K562 (cell line): ENCODE measurements at regions not wholly inside any gene's neighbourhood (a gene's known extent, or its start where the extent isn't known, plus 50 kb on each side); places are given as distances from the start of the nearest gene placed in this dataset.

Experiments
- ATAC-seq: fragments of 200-7000 bp; cut with Tn5 transposase; 3 replicates; pipeline ENCODE4 v1.9.1; 2020; ENCODE audit warnings: moderate library complexity
- BruUV-seq: library from RNA; stranded (reverse); fragments of 400-500 nt; replicated peaks from 2 replicates; lab custom pipeline; 2021; lab: Mats Ljungman, UMichigan
- CTCF ChIA-PET: fragments of 300-600 bp; formaldehyde crosslinking; extraction: SDS; loops from one replicate; lab custom pipeline; 2021; ENCODE audit warnings: low intra/inter-chr PET ratio; lab: Yijun Ruan, JAX
- POLR2A ChIA-PET: fragments of 300-600, 350-650 bp; sonication (Branson Sonifier 250); formaldehyde crosslinking; extraction: SDS; loops from one replicate; lab custom pipeline; 2021; ENCODE audit warnings: antibody characterized with exemption, inconsistent platforms; lab: Yijun Ruan, JAX
- DNase-seq, 4 experiments: peaks; one replicate each; pipeline versions ENCODE4 v3.0.0 to v3.0.0-alpha.2; 2011 to 2018; ENCODE audit warnings: low spot score in 3 of 4, mixed read lengths in 3 of 4; ENCODE audit errors: extremely low read depth in 1 of 4
- FAIRE-seq: peaks from 2 replicates; lab custom pipeline; 2011; peaks lifted over from hg19 to GRCh38; lab: Jason Lieb, UNC
- H2AFZ ChIP-seq: 2 replicates; pipeline ENCODE4 v1.6.0; 2011; ENCODE audit warnings: low read depth, low read length, control low read depth, inconsistent platforms
- H3K27ac ChIP-seq: fragments of 200-600 bp; 3 replicates; pipeline ENCODE4 v1.8.0; 2011; ENCODE audit warnings: low read depth, mild to moderate bottlenecking, control low read depth, inconsistent platforms, low read length, moderate library complexity, mixed read lengths; ENCODE audit errors: extremely low read depth
- H3K27me3 ChIP-seq, 2 experiments: fragments of 300-600 bp in 1 of 2; 2 replicates in 1 of 2; 3 replicates in 1 of 2; pipeline versions ENCODE4 v1.6.0 to v1.8.0; 2011; ENCODE audit warnings: inconsistent platforms in 2 of 2, low read length in 2 of 2, mild to moderate bottlenecking in 1 of 2, mixed read lengths in 1 of 2, moderate library complexity in 1 of 2; ENCODE audit not compliant: control insufficient read depth in 2 of 2, insufficient read depth in 2 of 2
- H3K36me3 ChIP-seq: fragments of 300-600 bp; 3 replicates; pipeline ENCODE4 v1.8.0; 2011; ENCODE audit warnings: mild to moderate bottlenecking, low read length, inconsistent platforms; ENCODE audit not compliant: control insufficient read depth, insufficient read depth
- H3K4me1 ChIP-seq, 2 experiments: fragments of 200-600 bp in 1 of 2; replicated peaks in 1 of 2; 2 replicates in 1 of 2; 3 replicates in 1 of 2; pipeline versions ENCODE4 v1.5.1 to v1.8.0; 2011; ENCODE audit warnings: inconsistent platforms in 2 of 2, low read length in 2 of 2, mild to moderate bottlenecking in 1 of 2, mixed read lengths in 1 of 2, moderate library complexity in 1 of 2; ENCODE audit not compliant: control insufficient read depth in 2 of 2, insufficient read depth in 2 of 2
- H3K4me2 ChIP-seq: 2 replicates; pipeline ENCODE4 v1.6.1; 2011; ENCODE audit warnings: low read length, control low read depth, inconsistent platforms, mixed read lengths; ENCODE audit not compliant: insufficient read depth
- H3K4me3 ChIP-seq: fragments of 200-600 bp; sonication (generic), shearing (Covaris generic); 2 replicates; pipeline ENCODE4 v1.5.1; 2016; ENCODE audit warnings: control low read depth, inconsistent platforms
- H3K79me2 ChIP-seq: fragments of 200-600 bp; 3 replicates; pipeline ENCODE4 v1.8.0; 2011; ENCODE audit warnings: low read length, inconsistent platforms; ENCODE audit not compliant: control insufficient read depth, insufficient read depth
- H3K9ac ChIP-seq, 2 experiments: 2 replicates each; pipeline versions ENCODE4 v1.6.0 to v1.6.1; 2011; ENCODE audit warnings: low read depth in 2 of 2, low read length in 2 of 2, control low read depth in 1 of 2, inconsistent platforms in 1 of 2, mild to moderate bottlenecking in 1 of 2, mixed read lengths in 1 of 2; ENCODE audit not compliant: insufficient read depth in 1 of 2
- H3K9me1 ChIP-seq: one replicate; pipeline ENCODE4 v1.6.0; 2011; ENCODE audit warnings: inconsistent platforms, mild to moderate bottlenecking, low read length, moderate library complexity; ENCODE audit not compliant: control insufficient read depth, insufficient read depth
- H3K9me3 ChIP-seq: replicated peaks from 2 replicates; pipeline ENCODE4 v1.5.1; 2011; ENCODE audit warnings: low read depth, low read length, inconsistent platforms; ENCODE audit not compliant: control insufficient read depth, insufficient read depth
- H4K20me1 ChIP-seq: replicated peaks from 2 replicates; pipeline ENCODE4 v1.6.1; 2011; ENCODE audit warnings: low read length, inconsistent platforms, mixed read lengths; ENCODE audit not compliant: control insufficient read depth, insufficient read depth
- CSDE1 ChIP-seq, 2 experiments: fragments of 450-650 bp; IDR thresholded peaks; 2 replicates each; pipeline ENCODE4 v1.6.1; 2016; ENCODE audit warnings: mild to moderate bottlenecking in 1 of 2
- IFI16 ChIP-seq: fragments of 250-450 bp; sonication (Bioruptor Pico); IDR thresholded peaks from 2 replicates; pipeline ENCODE4 v2.1.2; 2022; ENCODE audit warnings: mild to moderate bottlenecking, inconsistent platforms
- POLR2B ChIP-seq: fragments of 450-650 bp; IDR thresholded peaks from 2 replicates; pipeline ENCODE4 v1.6.1; 2018; ENCODE audit warnings: low read depth; ENCODE audit not compliant: partially characterized antibody
- ZFP30 ChIP-seq: fragments of 250-450 bp; sonication (Bioruptor Pico); IDR thresholded peaks from 2 replicates; pipeline ENCODE4 v1.8.0; 2022; ENCODE audit warnings: moderate library complexity, mild to moderate bottlenecking, inconsistent platforms, borderline replicate concordance
- ZKSCAN8 ChIP-seq: fragments of 200-800 bp; sonication (Bioruptor generic); IDR thresholded peaks from 2 replicates; pipeline ENCODE4 v1.6.1; 2016; ENCODE audit warnings: missing genetic modification characterization, missing compliant biosample characterization
- ZNF707 ChIP-seq: fragments of 250-450 bp; sonication (Bioruptor Pico); conservative IDR thresholded peaks from 2 replicates; pipeline ENCODE4 v1.8.0; 2022; ENCODE audit warnings: inconsistent platforms, mild to moderate bottlenecking, moderate library complexity
- WGBS: fragments of 100-300 bp; shearing (Covaris generic); methylation state at CpG from one replicate; pipeline ENCODE4 v1.1.6; 2016; ENCODE audit warnings: low coverage, mixed read lengths; ENCODE audit not compliant: insufficient coverage; ENCODE audit errors: missing lambda C conversion rate; 5-methylcytosine and 5-hydroxymethylcytosine counted together
- in situ Hi-C: fragments of 300-500 bp; cut with MboI; formaldehyde crosslinking; loops from 4 replicates; pipeline ENCODE4 v1.15.0; 2018; ENCODE audit warnings: inconsistent platforms, mixed read lengths
- intact Hi-C: fragments of 100-400 bp; cut with micrococcal nuclease; formaldehyde crosslinking; loops from 2 replicates; pipeline ENCODE4 v1.14.2; 2022
- TF ChIP-seq, protein P1 (sequence below): fragments of 250-450 bp; sonication (Bioruptor Pico); IDR thresholded peaks from 2 replicates; pipeline ENCODE4 v1.5.0; 2021; ENCODE audit warnings: mild to moderate bottlenecking, moderate library complexity
- TF ChIP-seq, protein P2 (sequence below): fragments of 250-450 bp; sonication (Bioruptor Pico); IDR thresholded peaks from 2 replicates; pipeline ENCODE4 v1.4.0; 2020; ENCODE audit warnings: mild to moderate bottlenecking, moderate library complexity, borderline replicate concordance
- TF ChIP-seq, protein P3 (sequence below), 3 experiments: fragments of 200-800 bp in 1 of 3; fragments of 250-450 bp in 1 of 3; fragments of 450-650 bp in 1 of 3; sonication (Bioruptor Pico) in 1 of 3; sonication (Bioruptor generic) in 1 of 3; formaldehyde crosslinking in 1 of 3; IDR thresholded peaks; 2 replicates each; pipeline versions ENCODE4 v1.6.1 to v1.8.0; 2016 to 2022; ENCODE audit warnings: mild to moderate bottlenecking in 2 of 3, missing genetic modification characterization in 2 of 3, missing compliant biosample characterization in 1 of 3, moderate library complexity in 1 of 3
- TF ChIP-seq, protein P4 (sequence below), 2 experiments: fragments of 450-650 bp; IDR thresholded peaks; 2 replicates each; pipeline ENCODE4 v1.6.1; 2016

DNA sequence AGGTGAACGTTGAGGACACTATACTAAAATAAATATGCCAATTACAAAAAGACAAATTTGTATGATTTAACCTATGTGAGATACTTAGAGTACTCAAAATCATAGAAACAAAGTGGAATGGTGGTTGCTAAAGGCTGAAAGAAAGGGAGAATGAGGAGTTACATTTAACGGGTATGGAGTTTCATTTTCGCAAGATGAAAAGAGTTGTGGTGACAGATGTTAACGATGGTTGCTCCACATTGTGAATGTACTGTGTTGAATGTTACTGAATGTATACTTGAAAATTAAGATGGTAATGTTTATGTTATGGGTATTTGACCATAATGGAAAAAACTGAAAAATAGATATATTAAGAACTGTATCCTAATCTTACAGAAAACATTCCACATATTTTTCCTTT lies 51.3 kb upstream of the MOCS2 start:
- H3K27ac ChIP-seq: no peak overlapping the region
- H3K9ac ChIP-seq: no peak overlapping the region
- no peak overlapping the region for H3K4me3 ChIP-seq
- no TSS peak for BruUV-seq
- ChIA-PET POLR2A (no interaction called here), CTCF (no interaction called here)
- no peak for DNase-seq
- H3K79me2 ChIP-seq: no peaks in the 10 kb centered on the region
- no peaks in the 10 kb centered on the region for H3K4me1 ChIP-seq
- H3K36me3 ChIP-seq: no peaks in the 10 kb centered on the region
- no peaks in the 10 kb centered on the region for H3K9me3 ChIP-seq
- no peaks in the 10 kb centered on the region for H3K9me1 ChIP-seq
- H3K27me3 ChIP-seq: no peaks in the 10 kb centered on the region; a peak in 1 of 5 replicates
- no peak overlapping the region for H3K4me2 ChIP-seq
- ATAC-seq: no peak
- H2AFZ ChIP-seq: no peak overlapping the region
- intact Hi-C loops (no loop called here), in situ Hi-C loops (no loop called here)
- no peaks in the 10 kb centered on the region for H4K20me1 ChIP-seq
- WGBS: 9% methylated on average over 4 of the region's 4 CpGs
- no peak for FAIRE-seq
- TF ChIP-seq POLR2B: no peak
- TF ChIP-seq, protein P1, sequence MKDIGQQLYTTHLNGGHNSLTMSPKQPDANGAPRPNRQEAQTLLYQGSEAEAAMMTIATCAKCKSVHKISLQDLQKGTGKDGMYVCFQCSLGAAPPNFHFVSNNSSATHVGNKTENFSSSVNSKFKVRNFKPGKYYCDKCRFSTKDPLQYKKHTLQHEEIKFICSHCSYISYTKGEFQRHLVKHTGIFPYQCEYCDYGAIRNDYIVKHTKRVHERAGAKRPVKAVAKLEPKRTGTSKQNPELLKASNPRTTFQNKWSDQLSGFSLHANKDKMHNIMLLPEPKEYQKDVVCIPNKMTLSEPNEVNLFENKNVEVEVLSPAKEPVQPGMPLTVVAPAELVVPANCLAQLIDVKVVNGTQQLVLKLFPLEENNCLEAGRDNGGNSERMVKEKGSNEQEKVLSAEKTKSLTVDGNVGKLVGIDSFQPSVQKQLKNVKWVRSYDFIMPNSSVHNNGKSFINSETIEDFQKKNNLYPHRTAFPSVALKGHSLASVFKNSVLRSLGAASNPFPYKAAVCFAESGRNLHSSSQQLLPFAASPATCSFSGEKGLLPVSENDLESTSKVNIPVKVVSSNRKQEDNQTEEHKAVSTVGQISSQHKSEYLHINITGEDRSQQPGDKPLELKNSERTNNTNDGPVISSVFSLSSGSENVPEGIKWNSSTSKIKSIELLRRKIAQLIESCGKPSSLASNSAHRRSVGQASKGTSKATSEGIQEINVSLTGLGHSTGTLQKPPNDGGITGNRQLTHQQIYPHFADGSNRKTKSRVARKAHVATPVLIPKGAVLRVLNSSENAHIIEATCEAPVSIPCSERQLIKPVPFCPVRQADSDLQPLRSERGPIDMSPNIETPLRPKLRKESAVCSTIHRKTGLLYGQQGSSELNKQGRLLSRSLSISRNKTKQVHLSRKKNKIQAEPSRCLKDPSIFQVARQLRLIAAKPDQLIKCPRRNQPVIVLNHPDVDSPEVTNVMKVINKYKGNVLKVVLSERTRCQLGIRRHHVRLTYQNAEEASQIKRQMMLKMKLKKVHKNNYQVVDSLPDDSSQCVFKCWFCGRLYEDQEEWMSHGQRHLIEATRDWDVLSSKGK: no peak
- TF ChIP-seq, protein P2, sequence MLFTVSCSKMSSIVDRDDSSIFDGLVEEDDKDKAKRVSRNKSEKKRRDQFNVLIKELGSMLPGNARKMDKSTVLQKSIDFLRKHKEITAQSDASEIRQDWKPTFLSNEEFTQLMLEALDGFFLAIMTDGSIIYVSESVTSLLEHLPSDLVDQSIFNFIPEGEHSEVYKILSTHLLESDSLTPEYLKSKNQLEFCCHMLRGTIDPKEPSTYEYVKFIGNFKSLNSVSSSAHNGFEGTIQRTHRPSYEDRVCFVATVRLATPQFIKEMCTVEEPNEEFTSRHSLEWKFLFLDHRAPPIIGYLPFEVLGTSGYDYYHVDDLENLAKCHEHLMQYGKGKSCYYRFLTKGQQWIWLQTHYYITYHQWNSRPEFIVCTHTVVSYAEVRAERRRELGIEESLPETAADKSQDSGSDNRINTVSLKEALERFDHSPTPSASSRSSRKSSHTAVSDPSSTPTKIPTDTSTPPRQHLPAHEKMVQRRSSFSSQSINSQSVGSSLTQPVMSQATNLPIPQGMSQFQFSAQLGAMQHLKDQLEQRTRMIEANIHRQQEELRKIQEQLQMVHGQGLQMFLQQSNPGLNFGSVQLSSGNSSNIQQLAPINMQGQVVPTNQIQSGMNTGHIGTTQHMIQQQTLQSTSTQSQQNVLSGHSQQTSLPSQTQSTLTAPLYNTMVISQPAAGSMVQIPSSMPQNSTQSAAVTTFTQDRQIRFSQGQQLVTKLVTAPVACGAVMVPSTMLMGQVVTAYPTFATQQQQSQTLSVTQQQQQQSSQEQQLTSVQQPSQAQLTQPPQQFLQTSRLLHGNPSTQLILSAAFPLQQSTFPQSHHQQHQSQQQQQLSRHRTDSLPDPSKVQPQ (CRISPR knock-in tag): no peak
- TF ChIP-seq, protein P3, sequence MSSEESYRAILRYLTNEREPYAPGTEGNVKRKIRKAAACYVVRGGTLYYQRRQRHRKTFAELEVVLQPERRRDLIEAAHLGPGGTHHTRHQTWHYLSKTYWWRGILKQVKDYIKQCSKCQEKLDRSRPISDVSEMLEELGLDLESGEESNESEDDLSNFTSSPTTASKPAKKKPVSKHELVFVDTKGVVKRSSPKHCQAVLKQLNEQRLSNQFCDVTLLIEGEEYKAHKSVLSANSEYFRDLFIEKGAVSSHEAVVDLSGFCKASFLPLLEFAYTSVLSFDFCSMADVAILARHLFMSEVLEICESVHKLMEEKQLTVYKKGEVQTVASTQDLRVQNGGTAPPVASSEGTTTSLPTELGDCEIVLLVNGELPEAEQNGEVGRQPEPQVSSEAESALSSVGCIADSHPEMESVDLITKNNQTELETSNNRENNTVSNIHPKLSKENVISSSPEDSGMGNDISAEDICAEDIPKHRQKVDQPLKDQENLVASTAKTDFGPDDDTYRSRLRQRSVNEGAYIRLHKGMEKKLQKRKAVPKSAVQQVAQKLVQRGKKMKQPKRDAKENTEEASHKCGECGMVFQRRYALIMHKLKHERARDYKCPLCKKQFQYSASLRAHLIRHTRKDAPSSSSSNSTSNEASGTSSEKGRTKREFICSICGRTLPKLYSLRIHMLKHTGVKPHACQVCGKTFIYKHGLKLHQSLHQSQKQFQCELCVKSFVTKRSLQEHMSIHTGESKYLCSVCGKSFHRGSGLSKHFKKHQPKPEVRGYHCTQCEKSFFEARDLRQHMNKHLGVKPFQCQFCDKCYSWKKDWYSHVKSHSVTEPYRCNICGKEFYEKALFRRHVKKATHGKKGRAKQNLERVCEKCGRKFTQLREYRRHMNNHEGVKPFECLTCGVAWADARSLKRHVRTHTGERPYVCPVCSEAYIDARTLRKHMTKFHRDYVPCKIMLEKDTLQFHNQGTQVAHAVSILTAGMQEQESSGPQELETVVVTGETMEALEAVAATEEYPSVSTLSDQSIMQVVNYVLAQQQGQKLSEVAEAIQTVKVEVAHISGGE (CRISPR knock-in tag; IDR thresholded peaks at IDR 0.05): no peak
- TF ChIP-seq IFI16 (CRISPR knock-in tag): no peak
- no peak for TF ChIP-seq ZNF707
- TF ChIP-seq, protein P4, sequence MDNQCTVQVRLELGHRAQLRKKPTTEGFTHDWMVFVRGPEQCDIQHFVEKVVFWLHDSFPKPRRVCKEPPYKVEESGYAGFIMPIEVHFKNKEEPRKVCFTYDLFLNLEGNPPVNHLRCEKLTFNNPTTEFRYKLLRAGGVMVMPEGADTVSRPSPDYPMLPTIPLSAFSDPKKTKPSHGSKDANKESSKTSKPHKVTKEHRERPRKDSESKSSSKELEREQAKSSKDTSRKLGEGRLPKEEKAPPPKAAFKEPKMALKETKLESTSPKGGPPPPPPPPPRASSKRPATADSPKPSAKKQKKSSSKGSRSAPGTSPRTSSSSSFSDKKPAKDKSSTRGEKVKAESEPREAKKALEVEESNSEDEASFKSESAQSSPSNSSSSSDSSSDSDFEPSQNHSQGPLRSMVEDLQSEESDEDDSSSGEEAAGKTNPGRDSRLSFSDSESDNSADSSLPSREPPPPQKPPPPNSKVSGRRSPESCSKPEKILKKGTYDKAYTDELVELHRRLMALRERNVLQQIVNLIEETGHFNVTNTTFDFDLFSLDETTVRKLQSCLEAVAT (IDR thresholded peaks at IDR 0.05): no peak
- TF ChIP-seq ZFP30 (CRISPR knock-in tag): no peak
- no peak for TF ChIP-seq ZKSCAN8 (CRISPR knock-in tag)
- TF ChIP-seq CSDE1 (IDR thresholded peaks at IDR 0.05): no peak
